Right forelimb (tissue), 1 donor: ENCODE measurements at regions not wholly inside any gene's neighbourhood (a gene's known extent, or its start where the extent isn't known, plus 50 kb on each side); places are given as distances from the start of the nearest gene placed in this dataset.

Experiments
- DNase-seq: peaks from one replicate; pipeline ENCODE4 v3.0.0-alpha.2; 2018

- no peak for DNase-seq
These were observed 70.1 kb upstream of the RAPGEF1 start for GRCh38 chr9:131809941-131810344.

- no peak for DNase-seq
These were observed 68.4 kb upstream of the RAPGEF1 start for GRCh38 chr9:131808291-131808690.

DNA sequence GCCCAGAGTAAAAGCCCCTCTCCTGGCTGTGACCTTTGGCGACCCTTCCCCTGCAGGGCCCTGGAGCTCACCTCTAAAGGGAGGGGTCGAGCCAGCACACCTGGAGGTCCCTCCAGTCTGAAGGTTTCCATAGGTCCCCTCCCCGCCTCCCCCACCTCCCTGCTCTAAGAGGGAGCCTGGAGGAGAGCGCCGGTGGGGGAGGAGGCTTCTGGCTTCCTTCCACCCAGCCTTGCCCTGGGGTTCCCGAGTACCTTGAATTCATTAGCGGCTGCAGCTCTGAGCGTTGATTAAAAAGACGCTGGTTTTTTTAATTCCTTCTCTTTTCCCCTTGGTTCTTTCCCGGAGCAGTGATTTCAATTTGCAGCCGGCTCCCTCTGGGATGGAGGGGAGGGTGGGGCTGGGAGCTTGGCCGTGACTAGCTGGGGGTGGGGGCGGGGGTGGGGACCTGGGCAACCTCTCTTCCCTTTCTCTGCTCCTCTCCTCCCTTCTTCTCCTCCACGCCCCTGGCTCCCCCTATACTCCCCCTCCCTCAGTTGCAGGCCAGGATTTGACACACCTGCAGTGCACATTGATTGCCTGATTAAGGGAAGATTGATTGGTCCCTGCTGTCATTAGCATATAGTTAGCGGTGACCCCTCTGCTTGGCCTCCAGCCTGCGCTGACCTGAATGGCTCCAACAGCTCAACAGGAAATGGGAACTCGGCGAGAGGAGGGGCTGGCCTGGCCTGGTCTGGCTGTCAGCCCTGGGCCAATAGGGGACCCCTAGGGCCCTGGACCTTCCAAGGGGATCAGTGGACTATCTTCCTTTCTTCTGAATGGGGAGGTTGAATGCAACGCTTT lies 67.5 kb upstream of the RAPGEF1 start:
- no peak for DNase-seq

DNA sequence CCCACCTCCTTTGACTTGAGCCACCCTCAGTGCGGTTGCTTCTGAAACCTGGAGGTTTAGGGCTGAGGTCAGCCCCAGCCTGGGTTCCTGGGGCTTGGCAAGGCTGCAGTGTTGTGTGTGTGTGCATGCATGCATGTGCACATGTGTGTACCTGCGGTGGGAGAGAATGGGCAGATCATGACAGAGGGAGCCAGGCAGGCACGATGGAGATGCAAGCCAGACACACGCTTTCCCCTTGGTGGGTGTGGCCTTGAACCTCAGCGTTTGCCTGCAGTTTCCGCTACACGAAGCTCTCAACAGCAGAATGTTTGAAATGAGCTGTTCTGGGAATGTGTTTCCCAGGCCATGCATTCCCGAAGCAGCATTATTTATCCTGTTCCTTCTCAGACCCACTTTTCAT lies 65.9 kb upstream of the RAPGEF1 start:
- no peak for DNase-seq

DNA sequence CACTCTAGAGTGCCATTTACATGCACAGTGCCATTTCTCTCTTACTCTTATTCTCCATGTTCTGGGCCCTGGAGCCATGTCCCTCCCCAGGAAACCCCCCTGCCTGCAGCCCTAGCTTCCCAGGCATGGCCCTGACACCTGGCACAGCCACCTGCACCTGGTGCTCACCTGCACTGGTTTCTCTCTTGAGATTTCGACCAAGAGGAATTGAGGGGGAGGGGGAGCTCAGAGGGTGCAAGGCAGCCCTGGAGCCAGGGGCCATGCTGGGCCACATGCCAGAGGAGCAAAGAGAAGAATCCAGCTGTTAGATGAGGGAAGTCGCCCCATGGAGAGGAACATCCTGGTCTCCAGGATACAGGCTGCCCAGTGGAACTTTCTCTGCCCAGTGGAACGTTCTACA lies 65.0 kb upstream of the RAPGEF1 start:
- no peak for DNase-seq

DNA sequence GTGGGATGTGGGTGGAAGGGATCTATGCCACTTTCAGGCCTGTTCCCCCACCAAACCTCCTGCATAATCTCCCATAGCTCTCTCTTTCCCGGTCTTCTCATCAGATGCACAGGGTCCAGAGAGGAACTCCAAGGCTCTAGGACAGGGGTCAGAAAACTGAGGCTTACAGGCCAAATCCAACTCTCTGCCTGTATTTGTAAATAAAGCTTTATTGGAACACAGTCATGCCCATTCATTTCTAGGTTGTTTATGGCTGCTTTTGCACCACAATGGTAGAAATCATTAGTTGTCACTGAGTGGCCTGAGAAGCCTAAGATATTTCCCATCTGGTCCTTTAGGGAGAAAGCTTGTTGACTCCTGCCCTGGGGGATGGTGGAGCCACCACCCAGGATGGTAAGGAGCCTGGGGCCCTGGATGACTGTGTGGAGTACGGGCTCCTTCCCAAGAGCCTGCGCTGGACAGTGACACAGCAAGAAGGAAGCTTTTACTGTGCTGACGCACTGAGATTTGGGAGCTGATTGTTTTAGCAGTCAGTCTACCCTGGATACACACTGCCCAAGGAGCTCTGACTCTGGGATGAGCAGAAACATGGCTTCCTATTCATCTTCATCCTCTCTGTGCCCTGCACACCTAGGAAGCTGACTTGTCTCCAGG lies 64.0 kb upstream of the RAPGEF1 start:
- no peak for DNase-seq

DNA sequence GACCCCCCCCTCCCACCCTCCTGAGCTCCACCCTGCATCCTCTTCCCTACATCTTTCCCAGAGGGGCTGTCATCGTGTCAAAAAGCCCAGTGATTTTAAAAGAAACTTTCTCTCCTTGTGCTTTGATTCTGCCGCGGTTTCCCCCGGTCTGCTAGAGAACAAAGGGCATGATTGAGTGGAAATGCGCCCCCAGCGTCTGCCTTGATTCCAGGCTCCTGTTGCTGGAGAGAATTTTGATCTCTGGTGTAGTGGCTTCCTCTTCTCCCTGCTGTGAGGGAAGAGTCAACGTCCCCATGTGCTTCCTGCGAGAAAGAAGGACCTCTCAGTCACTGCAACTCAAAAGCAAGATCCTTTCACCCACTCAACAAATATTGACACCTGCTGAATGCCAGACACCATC lies 61.9 kb upstream of the RAPGEF1 start:
- DNase-seq = no peak

DNA sequence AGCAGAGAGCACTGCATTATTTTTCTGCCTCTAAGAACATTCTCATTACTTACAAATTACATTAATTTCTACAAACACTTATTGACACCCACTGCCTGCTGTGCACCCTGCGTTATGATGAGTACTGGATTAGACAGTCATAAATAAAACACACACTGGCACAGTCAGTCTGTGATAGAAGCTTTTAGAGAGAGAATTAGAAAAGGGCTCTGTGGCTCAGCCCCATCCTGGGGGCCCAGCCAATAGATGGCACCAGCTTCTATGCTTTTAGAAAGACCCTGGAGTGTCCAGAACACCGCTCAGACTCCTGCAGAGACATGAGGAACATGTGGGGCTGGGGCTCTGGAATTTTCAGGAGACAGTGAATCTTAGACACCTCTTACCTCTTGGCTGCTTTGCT lies 61.0 kb upstream of the RAPGEF1 start:
- no peak for DNase-seq

- DNase-seq = no peak
These were observed 60.5 kb upstream of the RAPGEF1 start for GRCh38 chr9:131800366-131800765.

- DNase-seq = peak; percentile 66
These were observed 59.4 kb upstream of the RAPGEF1 start for GRCh38 chr9:131799177-131799823.

- no peak for DNase-seq
These were observed 58.4 kb upstream of the RAPGEF1 start for GRCh38 chr9:131798246-131798645.

- no peak for DNase-seq
These were observed 54.5 kb upstream of the RAPGEF1 start for GRCh38 chr9:131794393-131794792.

- DNase-seq = no peak
These were observed 51.8 kb upstream of the RAPGEF1 start for GRCh38 chr9:131791542-131792254.
